Muscle layer of duodenum (tissue), 2 donors: ENCODE measurements at regions not wholly inside any gene's neighbourhood (a gene's known extent, or its start where the extent isn't known, plus 50 kb on each side); places are given as distances from the start of the nearest gene placed in this dataset.
"Not testable (repeated sequence)": the region's sequence is repeated elsewhere in the genome, so short reads cannot be mapped to it uniquely, and the experiment has no call there.

Experiments used
- H3K27ac ChIP-seq: one replicate; pipeline ENCODE4 v1.7.0; 2013; ENCODE audit warnings: mild to moderate bottlenecking, low read length
- H3K27me3 ChIP-seq: one replicate; pipeline ENCODE4 v1.7.0; 2013; ENCODE audit warnings: low read depth, mild to moderate bottlenecking, control low read depth, low read length
- H3K36me3 ChIP-seq, 2 donors: one replicate each; pipeline ENCODE4 v1.7.0; 2013; ENCODE audit warnings: low read length in 2 of 2, control low read depth in 1 of 2, mild to moderate bottlenecking in 1 of 2; ENCODE audit not compliant: insufficient read depth in 2 of 2, control insufficient read depth in 1 of 2
- H3K4me1 ChIP-seq, 2 donors: one replicate each; pipeline ENCODE4 v1.7.0; 2013; ENCODE audit warnings: low read length in 2 of 2, mild to moderate bottlenecking in 2 of 2, control low read depth in 1 of 2, moderate library complexity in 1 of 2; ENCODE audit not compliant: insufficient read depth in 2 of 2, control insufficient read depth in 1 of 2
- H3K4me3 ChIP-seq, 2 donors: one replicate each; pipeline ENCODE4 v1.7.0; 2013; ENCODE audit warnings: low read length in 2 of 2, low read depth in 1 of 2, mild to moderate bottlenecking in 1 of 2
- H3K9me3 ChIP-seq, 2 donors: one replicate each; pipeline ENCODE4 v1.7.0; 2013; ENCODE audit warnings: low read length in 2 of 2, control low read depth in 1 of 2, mild to moderate bottlenecking in 1 of 2; ENCODE audit not compliant: control insufficient read depth in 1 of 2
- donor health status: healthy.

DNA sequence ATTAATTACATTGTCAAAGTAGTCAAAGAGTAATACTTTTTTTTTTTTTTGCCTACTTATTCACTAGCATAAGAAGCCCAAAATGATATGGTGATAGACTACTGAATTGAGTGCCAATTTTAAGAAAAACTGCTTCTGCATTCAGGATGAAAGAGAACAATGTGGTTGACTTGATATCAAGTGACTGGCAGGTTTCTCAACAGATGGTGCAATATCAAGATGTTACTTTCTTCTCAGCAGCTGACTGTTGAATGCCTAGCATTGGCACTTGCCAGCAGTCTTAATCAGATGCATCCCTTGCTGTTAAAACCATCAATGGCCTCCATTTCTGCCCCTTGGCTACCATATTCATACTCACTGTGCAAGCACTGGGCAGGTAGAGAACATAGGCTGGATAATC is 863.2 kb downstream of the GBE1 start:
- H3K27ac ChIP-seq = no peak overlapping the region
- H3K36me3 ChIP-seq = no peaks in the 10 kb centered on the region
- no peaks in the 10 kb centered on the region for H3K27me3 ChIP-seq
- no peak overlapping the region for H3K4me3 ChIP-seq
- no peaks in the 10 kb centered on the region for H3K9me3 ChIP-seq
- H3K4me1 ChIP-seq = no peaks in the 10 kb centered on the region

DNA sequence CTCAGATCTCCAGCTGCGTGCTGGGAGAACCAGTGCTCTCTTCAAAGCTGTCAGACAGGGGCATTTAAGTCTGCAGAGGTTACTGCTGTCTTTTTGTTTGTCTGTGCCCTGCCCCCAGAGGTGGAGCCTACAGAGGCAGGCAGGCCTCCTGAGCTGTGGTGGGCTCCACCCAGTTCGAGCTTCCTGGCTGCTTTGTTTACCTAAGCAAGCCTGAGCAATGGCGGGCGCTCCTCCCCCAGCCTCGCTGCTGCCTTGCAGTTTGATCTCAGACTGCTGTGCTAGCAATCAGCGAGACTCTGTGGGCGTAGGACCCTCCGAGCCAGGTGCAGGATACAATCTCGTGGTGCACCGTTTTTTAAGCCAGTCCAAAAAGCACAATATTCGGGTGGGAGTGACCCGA is 864.4 kb downstream of the GBE1 start:
- H3K9me3 ChIP-seq, H3K4me3 ChIP-seq, H3K4me1 ChIP-seq, H3K27me3 ChIP-seq, H3K36me3 ChIP-seq, H3K27ac ChIP-seq: not testable (repeated sequence)

DNA sequence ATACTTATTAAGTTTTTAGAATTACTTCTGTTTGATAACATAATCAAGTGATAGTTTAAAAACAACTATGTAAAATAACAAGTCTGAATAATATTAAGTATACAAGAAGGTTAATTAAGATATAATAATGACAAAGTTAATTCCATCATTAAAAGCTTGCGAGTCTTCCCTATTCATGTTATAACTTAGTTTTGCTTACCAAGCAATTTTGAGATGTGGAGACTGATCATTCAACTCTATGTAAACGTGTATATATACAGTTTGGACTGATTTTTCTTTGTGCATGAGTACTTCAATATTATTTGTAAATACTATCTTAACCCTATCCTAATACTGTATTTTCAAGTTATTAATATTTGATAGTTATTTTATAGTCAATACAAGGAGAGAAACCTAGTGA is 870.9 kb downstream of the GBE1 start:
- Histone ChIP-seq H3K36me3 (no peaks in the 10 kb centered on the region), H3K9me3 (no peaks in the 10 kb centered on the region), H3K27me3 (no peaks in the 10 kb centered on the region), H3K4me3 (no peak overlapping the region), H3K27ac (no peak overlapping the region), H3K4me1 (no peaks in the 10 kb centered on the region)

DNA sequence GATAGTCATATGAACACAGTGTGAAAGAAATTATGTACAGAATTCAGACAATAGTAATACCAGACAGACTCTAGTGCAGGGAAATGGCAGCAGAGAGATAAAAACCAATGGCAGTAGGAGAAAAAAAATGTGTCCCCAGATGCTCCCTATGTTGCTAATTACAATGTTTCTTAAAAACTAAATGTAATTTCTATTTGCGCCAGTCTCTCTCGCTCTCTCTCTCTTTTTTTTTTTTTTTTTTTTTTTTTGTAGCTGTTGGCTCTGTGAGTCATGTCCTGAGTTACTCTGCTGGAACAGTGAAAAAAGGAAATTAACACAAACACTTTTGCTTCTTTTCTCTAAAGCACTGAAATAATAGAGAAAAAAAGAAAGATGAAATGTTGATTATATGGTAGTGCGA is 871.9 kb downstream of the GBE1 start:
- Histone ChIP-seq H3K4me1 (no peaks in the 10 kb centered on the region), H3K36me3 (no peaks in the 10 kb centered on the region), H3K9me3 (no peaks in the 10 kb centered on the region), H3K27ac (no peak overlapping the region), H3K4me3 (no peak overlapping the region), H3K27me3 (no peaks in the 10 kb centered on the region)

DNA sequence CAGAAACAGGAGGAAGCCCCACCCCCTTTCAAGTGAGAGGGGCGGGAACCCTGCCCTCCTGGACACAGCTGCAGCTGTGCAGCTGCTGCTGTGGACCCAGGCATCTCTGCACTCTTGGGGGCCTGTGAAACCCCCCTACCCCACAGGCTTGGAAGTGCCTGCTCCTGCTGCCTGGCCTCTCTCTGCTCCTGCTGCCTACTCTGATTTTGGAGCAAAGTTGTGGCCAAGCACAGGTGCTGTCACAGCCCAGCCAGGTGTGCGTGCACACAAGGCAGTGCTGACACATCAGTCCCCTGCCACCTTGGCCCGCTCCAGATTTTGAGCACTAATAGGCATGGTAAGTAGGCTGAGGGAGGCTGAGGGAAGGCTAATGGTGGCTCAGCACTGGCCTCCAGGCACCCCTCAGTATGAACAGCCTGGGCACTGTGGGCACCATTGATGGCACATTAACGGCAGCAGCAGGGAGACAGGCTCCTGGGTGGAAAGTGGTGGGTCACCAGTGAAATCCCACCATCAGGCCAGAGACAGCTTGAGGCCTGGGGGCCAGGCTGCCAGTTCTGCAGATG is 890.9 kb downstream of the GBE1 start:
- no peaks in the 10 kb centered on the region for H3K36me3 ChIP-seq
- H3K27ac ChIP-seq = no peak overlapping the region
- H3K4me3 ChIP-seq = no peak overlapping the region
- H3K27me3 ChIP-seq = no peaks in the 10 kb centered on the region
- H3K4me1 ChIP-seq = no peaks in the 10 kb centered on the region
- H3K9me3 ChIP-seq = peaks cover 0 to 7% of the 10 kb centered on the region in 2 donors

DNA sequence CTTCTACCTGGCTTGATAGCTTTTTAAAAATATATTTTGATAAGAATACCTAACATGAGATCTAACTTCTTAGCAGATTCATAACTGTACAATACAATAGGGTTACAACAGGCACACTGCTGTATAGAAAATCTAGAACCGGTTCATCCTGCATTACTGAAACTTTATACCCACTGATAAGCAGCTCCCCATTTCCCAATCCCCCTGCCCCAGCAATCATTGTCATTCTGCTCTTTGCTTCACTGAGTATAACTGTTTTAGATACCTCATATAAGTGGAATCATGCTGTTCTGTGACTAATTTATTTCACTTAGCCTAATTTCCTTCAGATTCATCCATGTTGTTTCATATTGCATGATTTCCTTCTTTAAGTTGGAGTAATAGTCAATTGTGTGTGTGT is 906.0 kb downstream of the GBE1 start:
- H3K4me3 ChIP-seq = no peak overlapping the region
- H3K9me3 ChIP-seq = no peaks in the 10 kb centered on the region
- H3K4me1 ChIP-seq = no peaks in the 10 kb centered on the region
- H3K27me3 ChIP-seq = no peaks in the 10 kb centered on the region
- H3K27ac ChIP-seq = no peak overlapping the region
- H3K36me3 ChIP-seq = no peaks in the 10 kb centered on the region

DNA sequence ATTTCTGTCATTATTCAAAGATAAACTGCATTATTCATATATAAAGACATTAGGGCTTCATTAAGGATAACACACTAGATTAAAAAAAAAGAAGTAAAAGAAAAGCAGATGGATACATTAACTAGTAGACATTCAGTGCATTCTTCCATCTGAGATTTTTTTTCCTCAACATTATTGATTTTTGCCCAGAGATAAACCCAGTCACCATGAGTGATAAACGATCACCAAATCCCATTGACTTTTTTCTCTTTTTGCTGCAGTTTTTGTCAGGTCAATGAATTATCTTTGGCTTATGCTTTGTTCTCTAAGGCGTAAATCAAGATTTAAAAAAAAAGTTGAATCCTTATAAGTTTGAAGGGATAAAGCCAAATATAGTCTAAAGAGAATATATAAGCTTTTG is 925.0 kb downstream of the GBE1 start:
- Histone ChIP-seq H3K9me3 (no peaks in the 10 kb centered on the region), H3K27me3 (no peaks in the 10 kb centered on the region), H3K4me3 (no peak overlapping the region), H3K4me1 (no peaks in the 10 kb centered on the region), H3K36me3 (no peaks in the 10 kb centered on the region), H3K27ac (no peak overlapping the region)

DNA sequence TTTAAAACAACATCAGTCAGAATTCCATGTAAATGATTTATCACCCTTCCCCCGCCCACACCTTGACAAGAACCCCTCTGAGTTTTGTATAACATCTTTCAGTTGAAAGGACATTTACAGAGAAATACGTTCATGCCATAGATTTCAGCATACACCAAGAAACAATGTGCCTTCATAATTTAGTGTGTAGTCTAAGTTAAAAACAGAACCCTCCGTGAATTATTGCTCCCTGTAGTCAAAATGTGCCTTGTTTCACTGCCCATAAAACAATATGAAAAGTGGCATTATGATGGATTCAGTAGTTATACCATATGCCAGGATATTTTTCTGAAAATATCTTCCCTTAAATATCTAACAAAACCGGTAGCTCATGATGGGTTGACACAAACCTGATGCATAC is 953.9 kb downstream of the GBE1 start:
- H3K4me3 ChIP-seq = no peak overlapping the region
- no peaks in the 10 kb centered on the region for H3K27me3 ChIP-seq
- no peaks in the 10 kb centered on the region for H3K36me3 ChIP-seq
- no peak overlapping the region for H3K27ac ChIP-seq
- no peaks in the 10 kb centered on the region for H3K4me1 ChIP-seq
- H3K9me3 ChIP-seq = peaks cover 0 to 7% of the 10 kb centered on the region in 2 donors

DNA sequence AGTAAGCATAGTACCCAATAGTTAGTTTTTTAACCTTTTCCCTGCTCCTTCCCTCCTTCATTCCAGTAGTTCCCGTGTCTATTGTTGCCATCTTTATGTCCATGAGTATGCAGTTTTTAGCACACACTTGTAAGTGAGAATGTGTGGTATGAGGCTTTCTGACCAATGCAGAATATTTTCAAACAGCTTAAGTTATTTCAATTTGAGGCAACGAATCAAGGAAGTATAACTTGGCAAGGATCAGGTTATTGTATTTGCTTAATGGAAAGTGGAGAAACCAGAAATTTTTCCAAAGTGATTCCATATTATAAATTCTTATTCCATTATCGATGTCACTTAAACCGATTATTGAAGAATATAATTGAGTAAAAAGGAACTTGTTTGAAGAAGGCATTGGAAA is 954.8 kb downstream of the GBE1 start:
- H3K9me3 ChIP-seq = peaks cover 0 to 7% of the 10 kb centered on the region in 2 donors
- H3K27me3 ChIP-seq = no peaks in the 10 kb centered on the region
- H3K4me1 ChIP-seq = no peaks in the 10 kb centered on the region
- H3K27ac ChIP-seq = no peak overlapping the region
- no peaks in the 10 kb centered on the region for H3K36me3 ChIP-seq
- H3K4me3 ChIP-seq = no peak overlapping the region

DNA sequence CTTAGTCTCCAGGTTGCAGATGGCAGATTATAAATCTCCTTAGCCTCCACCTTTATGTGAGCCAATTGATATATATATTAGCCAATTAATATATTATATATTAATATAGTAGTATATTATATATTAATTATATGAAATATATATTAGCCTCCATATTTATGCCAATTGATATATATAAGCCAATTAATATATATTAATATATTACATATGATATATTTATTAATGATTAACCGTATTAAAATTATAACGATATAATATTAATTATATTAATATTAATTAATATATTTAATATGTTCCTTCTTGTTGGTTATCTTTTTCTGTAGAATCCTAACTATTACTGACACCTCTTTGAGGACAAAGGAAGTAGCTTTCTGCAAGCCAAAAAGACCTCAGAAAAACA is 972.5 kb downstream of the GBE1 start:
- no peaks in the 10 kb centered on the region for H3K36me3 ChIP-seq
- H3K9me3 ChIP-seq = no peaks in the 10 kb centered on the region
- H3K4me1 ChIP-seq = no peaks in the 10 kb centered on the region
- no peaks in the 10 kb centered on the region for H3K27me3 ChIP-seq
- no peak overlapping the region for H3K4me3 ChIP-seq
- no peak overlapping the region for H3K27ac ChIP-seq

DNA sequence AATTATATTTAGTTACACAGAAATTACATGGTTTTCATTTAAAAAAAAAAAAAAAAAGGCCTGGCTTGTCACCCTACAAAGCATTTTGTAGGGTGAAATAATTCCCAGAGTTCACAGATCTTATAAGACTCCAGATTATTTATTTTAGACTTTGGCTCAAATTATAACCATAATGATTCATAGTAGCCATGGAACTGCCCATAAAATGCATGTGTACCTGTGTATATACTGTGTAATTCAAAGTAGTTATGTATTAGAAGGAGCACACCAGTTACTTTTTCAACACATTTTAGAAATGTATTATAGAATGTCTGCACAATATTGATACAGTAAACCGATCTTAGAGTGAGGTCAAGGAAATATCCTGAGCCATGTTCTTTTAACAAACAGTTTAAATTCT is 975.6 kb downstream of the GBE1 start:
- H3K4me1 ChIP-seq = no peaks in the 10 kb centered on the region
- no peaks in the 10 kb centered on the region for H3K36me3 ChIP-seq
- no peak overlapping the region for H3K27ac ChIP-seq
- H3K27me3 ChIP-seq = no peaks in the 10 kb centered on the region
- H3K4me3 ChIP-seq = no peak overlapping the region
- H3K9me3 ChIP-seq = no peaks in the 10 kb centered on the region

DNA sequence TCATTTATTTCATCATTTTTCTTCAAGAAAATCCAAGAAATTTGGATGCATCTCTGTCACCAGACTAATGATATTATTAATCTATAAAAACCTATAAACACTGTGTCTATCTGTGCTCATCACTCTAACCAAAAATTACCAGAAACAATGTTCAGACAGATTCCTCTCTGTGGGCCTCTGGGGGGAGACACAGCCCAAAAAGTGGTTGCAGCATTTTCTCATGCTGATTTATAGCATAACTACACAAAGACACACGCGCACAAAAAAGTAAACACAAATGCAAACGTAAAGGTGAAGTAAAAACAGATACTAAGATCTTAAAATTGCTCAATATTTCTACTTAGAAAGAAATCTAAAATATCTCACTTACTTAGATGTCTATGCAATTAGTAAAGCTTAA is 976.0 kb downstream of the GBE1 start:
- H3K4me1 ChIP-seq = no peaks in the 10 kb centered on the region
- no peaks in the 10 kb centered on the region for H3K9me3 ChIP-seq
- H3K4me3 ChIP-seq = no peak overlapping the region
- H3K27me3 ChIP-seq = no peaks in the 10 kb centered on the region
- H3K27ac ChIP-seq = no peak overlapping the region
- H3K36me3 ChIP-seq = no peaks in the 10 kb centered on the region
